SW 1271 (cell line): ENCODE measurements at regions not wholly inside any gene's neighbourhood (a gene's known extent, or its start where the extent isn't known, plus 50 kb on each side); places are given as distances from the start of the nearest gene placed in this dataset.
A peak's percentile ranks its signal among the peaks of the same experiment; 100 is the strongest.

Experiments used
- DNase-seq, 2 experiments: peaks; one replicate each; lab custom pipeline; 2025; lab: John Stamatoyannopoulos, UW

GRCh38 chr14:61226015-61226654, 55.0 kb downstream of the TMEM30B start:
- no peak for DNase-seq

- DNase-seq, result no peak
Measured at GRCh38 chr14:61225344-61225743, 55.8 kb downstream of the TMEM30B start.

- no peak for DNase-seq
Measured at GRCh38 chr14:61223552-61223951, 57.6 kb downstream of the TMEM30B start.

GRCh38 chr14:61222388-61222787, 58.8 kb downstream of the TMEM30B start:
- no peak for DNase-seq

- DNase-seq, result no peak
Measured at GRCh38 chr14:61221906-61222305, 59.2 kb downstream of the TMEM30B start.

DNA sequence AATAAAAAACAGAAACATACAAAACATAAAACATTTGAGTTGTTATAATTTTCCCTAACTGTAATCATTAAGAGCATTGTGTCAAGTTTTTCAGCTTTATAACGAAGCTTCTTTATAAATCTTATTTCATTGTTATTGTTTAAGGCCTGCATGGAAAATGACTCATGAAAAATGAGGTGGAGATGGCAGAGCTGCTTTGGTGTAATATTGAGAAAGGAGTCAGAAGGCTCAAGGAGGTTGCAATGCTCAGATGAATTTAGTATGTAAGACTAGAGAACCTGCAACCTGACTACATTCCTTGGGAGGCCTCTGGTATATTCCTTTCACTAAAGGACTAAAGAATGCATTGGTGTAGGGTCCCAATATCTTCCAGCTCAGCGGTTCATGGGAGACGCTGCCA, 61.5 kb downstream of the TMEM30B start:
- no peak for DNase-seq

DNA sequence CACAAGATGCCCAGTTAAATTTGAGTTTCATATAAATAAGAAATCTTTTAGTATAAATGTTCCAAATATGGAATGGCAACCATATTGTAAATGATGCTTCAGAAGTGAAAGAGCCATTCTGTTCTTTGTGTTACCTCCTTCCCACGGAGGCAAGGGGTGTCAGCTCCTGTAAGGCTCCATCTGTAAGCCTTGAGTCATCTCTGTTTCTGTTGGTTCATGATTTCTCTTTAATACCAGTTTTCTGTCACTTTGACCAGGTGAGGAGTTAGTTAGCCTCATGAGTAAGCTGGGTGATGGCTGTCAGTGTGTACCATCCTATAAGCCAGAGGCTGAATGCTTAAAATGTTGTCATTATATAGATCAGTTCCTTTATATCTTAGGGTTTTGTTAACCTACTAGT, 61.9 kb downstream of the TMEM30B start:
- no peak for DNase-seq

DNA sequence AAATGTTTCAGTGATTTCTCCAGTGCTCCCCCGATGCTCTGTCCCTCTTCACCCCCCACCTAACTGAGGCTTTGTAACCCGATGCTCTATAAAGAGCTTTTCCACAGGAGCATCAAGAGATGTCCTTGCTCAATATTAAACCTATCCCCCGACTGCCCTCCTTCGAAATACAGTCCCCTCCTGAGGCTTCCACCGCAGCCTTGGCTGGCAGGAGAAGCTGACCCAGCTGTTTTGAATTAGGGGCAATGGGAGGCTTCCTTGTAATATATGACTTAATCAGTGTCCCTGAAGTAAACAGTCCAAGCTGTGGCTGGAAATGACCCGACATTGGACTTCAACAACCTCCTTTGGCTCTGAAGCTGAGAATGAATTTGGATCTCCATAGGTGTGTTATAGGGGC, 62.4 kb downstream of the TMEM30B start:
- no peak for DNase-seq

DNA sequence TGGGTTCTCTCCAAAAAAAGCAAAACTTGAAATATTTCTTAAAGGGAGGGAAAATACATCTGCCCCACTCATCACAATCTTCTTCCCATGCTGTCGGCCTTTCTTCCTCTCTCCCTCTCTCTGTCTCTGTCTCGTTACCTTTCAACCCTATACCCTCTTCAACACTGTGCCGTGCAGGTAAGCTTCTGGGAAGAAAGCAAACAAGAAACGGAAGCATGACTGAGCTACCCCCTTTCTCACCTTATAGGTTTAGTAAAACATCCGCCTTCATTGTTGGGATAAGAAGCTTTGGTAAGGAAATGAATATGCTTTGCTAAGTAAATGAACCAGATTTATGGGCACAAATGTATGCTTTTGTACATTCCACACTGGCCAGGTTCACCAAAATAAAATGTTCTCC, 63.0 kb downstream of the TMEM30B start:
- no peak for DNase-seq

GRCh38 chr14:61217516-61217915, 63.6 kb downstream of the TMEM30B start:
- no peak for DNase-seq

DNA sequence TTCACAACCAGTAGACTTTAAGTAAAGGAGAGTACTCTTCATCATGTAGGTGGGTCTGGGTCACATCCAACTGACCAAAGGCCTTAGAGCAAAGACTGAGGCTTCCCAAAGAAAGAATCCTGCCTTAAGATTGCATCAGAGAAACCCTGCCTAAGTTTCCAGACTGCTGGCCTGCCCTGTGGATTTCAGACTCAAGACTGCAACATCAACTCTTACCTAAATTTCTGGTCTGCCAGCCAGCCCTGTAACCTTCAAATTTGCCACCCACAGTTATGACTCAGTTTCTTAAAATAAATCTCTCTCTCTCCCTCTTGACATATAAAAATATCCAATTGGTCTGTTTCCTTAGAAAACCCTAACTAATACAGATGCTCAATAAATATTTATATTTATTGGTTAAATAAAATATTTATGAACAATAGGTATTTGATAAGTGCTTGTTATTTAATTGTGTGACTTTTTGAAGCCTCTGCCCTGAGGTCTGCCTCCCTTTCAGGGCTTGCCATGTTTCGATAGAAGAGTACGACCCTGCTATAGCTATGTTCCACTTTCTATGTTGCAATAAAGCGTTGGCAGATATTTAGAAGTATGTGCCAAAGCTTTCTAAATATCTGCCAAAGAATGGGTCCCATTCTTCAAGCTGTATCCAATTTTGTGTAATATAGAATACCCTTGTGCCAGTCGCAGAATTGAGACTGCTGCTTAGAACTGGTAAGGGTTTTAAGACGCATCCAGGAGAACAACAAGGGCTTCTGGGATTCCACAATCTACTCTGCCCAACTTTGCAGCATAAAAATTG, 65.7 kb downstream of the TMEM30B start:
- DNase-seq, result no peak

DNA sequence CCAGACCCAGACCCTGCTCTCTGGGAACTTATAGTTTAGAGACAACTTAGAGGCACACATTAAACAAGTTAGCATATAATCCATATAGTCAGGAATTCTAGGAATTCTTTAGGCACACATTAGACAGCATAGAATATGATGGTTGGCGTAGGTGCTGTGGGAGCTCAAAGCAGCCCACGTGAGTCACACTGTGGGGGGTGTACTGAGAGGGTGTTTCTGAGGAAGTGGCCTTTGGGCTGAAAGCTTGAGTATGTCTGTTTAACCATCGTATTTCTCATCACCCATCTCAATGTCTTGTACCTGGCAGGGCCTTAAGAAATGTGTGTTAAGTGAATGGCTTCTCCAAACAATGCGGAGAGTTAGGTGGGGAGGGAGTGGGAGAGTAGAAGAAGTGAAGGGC, 67.2 kb downstream of the TMEM30B start:
- no peak for DNase-seq

DNA sequence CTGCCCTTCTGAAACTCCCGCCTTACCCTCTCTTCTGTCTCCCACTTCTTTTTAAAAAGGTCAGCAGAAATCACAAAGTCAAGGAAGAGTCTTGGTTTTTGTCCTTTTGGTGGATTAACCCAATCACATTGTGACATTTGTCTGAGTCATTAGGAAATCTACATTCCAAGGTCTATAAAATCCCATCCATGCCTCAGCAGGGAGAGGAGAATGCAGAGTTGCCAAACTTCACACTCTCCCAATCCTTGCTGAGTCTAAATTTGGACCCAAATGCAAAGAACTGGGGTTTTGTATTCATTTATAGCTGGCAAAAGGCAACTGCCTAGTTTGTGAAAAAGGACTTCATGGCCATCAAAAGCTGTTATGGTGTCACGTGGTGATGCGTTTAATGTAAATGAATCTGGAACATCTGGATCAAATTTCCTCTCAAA, 67.9 kb downstream of the TMEM30B start:
- no peak for DNase-seq

DNA sequence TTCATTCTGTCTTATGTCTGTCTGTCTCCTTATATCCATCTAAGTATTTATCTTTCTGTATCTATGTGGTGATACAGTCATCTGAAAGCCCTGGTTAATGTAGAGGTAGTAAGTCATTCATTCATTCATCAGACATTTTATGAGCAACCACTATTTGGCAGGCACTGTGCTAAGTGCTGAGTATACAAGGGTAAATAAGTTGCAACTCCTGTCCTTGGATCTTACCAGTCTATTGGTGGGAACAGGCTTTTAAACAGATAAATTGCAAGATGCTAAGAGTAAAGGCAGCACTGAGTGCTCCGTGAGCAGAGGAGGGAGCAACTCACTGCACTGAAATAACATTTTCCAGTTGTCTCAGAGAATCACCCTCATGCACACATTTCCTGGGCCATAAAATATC, 68.6 kb downstream of the TMEM30B start:
- no peak for DNase-seq

DNA sequence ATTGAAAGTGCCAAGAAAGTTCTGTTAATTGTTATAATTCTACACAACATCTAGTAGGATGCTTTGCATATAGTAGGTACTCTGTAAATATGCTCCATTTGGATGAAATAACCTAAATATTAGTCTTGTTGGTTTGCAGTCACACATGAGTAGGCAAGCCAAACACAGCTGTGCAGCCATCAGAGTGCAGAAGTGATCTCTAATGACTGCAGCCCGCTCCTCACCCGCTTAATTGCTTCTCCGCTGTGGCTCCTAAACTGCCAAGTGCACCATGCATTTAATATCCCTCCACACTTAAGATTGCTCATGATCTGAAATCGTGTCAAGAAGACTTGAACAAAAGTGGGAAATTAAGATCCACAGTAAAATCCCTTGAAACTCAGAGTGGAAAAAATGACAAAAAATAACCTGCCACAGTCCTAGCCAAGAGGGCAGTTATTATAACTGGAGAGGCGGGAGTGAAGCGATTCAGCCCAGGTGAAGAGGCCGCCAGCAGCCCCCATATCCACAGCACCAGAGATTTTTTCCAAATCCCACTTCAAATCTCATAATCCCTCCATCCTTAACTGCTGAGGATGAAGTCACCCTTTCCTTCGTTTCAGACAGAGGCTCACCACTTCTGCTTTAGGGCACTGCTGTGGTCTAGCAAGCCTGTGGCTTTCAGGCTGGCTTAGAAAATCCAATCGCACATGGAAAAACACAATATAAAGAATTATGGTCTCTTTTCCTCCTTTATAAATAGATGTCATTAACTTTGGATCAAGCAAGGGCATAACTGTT, 69.5 kb downstream of the TMEM30B start:
- DNase-seq, result no peak

DNA sequence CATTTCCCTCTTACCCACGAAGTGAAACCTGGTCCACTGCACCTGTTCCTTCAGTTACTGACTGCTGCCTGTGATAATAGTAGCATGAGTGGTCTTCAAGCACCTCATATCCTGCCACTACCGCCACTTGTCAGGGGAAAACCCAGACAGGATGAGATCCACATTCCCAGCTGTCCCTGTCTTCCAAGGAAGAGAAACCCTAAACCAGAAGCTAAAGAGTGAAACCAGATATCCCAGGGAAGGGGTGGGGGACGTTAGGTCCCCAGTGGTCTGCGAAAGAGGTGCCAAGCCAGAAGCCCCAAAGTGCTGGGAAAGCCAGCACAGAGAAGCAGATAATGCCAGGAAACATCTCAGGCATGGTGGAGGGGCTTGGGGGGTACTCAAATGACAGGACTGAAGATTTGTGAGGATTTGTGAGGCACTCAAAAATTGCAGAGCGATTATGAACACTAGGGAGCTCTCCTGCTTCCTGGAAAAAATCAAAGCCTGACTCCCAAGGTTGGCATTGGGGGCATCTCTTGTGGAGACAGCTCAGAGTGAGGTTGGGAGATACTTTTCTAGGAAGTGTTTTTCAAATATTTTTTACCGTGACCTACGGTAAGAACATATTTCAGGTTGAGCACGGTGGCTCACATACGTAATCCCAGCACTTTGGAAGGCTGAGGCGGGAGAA, 77.9 kb downstream of the TMEM30B start:
- DNase-seq, result no peak

- no peak for DNase-seq
Measured at GRCh38 chr14:61202124-61202523, 79.0 kb downstream of the TMEM30B start.

DNA sequence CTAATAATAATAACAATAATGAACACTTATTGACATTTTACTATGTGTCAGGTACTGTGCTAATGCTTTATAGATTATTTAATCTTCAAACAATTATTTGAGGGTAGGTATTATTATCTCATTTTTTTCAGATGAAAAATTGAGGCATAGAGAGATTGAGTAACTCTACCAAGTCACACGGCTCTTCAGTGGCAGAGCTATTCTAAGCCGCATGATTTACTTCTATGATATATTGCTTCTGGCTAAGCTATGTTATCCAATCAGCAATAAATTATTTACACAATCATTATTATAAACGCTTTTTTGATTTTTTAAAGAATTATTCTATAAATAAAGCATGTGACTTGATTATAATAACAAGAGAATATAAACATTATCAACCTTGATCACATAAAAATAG, 80.0 kb downstream of the TMEM30B start:
- DNase-seq, result no peak

- DNase-seq, result no peak
Measured at GRCh38 chr14:61197416-61197815, 83.7 kb downstream of the TMEM30B start.

- peak in 1 of 2 experiments; percentile 40 for DNase-seq
Measured at GRCh38 chr14:61196792-61197191, 84.3 kb downstream of the TMEM30B start.

- no peak for DNase-seq
Measured at GRCh38 chr14:61196034-61196433, 85.1 kb downstream of the TMEM30B start.

DNA sequence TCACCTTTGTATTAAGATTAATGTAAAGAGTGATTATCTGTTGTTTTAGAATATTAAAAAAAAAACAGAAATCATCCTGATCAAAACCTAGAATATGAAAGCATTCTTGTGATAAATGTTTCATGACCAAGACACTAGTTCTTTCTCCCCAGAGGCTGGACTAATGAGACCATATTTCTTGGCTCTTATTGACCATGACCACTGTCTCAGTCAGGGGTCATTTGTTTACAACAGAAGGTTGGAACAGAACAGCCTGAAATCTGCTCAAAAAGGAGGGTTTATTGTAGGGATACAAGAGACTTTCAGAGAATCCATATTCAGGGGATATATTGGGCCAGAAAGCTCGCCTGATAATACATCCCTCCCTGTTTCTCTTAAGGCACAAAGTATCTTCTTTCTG, 87.7 kb downstream of the TMEM30B start:
- DNase-seq, result no peak
